Hindlimb muscle (tissue), 1 donor: ENCODE measurements at regions not wholly inside any gene's neighbourhood (a gene's known extent, or its start where the extent isn't known, plus 50 kb on each side); places are given as distances from the start of the nearest gene placed in this dataset.
"Not testable (repeated sequence)": the region's sequence is repeated elsewhere in the genome, so short reads cannot be mapped to it uniquely, and the experiment has no call there.

Experiments used
- DNase-seq: peaks from one replicate; pipeline ENCODE4 v3.0.0-alpha.2; 2013

- DNase-seq: peak; percentile 17
These were observed 108.8 kb upstream of the CENPE start for GRCh38 chr4:103306870-103307375.

- DNase-seq: no peak
These were observed 107.2 kb upstream of the CENPE start for GRCh38 chr4:103305355-103305754.

GRCh38 chr4:103303011-103303410, 104.9 kb upstream of the CENPE start:
- no peak for DNase-seq

- DNase-seq: no peak
These were observed 94.8 kb upstream of the CENPE start for GRCh38 chr4:103292959-103293358.

- no peak for DNase-seq
These were observed 94.2 kb upstream of the CENPE start for GRCh38 chr4:103292373-103292772.

DNA sequence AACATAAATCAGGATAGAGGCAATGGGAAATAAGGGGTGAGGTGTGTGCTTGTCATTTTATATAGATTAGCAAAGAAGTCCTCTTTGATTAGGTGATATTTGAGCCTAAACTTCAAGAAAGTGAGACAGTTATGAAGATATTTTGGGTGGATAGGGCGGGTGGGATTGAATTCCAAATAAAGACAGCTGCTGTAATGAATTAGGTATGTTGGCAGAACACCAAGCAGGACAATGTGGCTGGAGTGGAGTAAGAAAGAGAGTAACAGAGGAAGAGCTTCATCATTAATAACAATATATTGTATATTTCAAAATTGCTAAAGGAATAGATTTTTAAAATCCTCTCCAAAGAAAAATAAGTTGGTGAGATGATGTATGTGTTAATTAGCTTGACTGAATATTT, 91.0 kb upstream of the CENPE start:
- no peak for DNase-seq

GRCh38 chr4:103272174-103272573, 74.0 kb upstream of the CENPE start:
- DNase-seq: no peak

DNA sequence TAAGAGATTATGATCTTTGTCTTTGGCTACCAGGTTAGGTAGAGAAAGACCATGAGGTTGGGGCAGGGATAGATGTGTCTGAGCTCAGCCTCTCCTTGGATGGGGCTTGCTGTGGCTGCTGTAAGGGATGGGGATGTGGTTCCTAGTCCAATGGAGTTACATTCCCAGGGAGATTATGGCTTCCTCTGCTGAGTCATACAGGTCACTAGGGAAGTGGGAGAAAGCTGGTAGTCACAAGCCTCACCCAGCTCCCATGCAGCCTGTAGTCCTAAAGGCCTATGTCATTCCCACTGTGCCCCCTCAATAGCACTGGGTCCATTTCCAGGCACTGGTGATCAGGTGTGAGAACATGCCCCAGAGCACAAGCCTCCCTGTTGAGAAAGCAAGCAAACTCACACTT, 70.6 kb upstream of the CENPE start:
- DNase-seq: no peak

- no peak for DNase-seq
These were observed 66.8 kb upstream of the CENPE start for GRCh38 chr4:103264905-103265304.

- DNase-seq: not testable (repeated sequence)
These were observed 57.9 kb upstream of the CENPE start for GRCh38 chr4:103256068-103256467.
